ENCODE measurements at regions not wholly inside any gene's neighbourhood (a gene's known extent, or its start where the extent isn't known, plus 50 kb on each side); places are given as distances from the start of the nearest gene placed in this dataset.

GRCh38 chr18:45399146-45399545 lies 216.1 kb upstream of the SLC14A2 start:
- no peak overlapping the region for H3K4me2 ChIP-seq (ENCODE audit: low read length)
- ATAC-seq: no peak
- ChIA-PET POLR2A (no interaction called here), CTCF (no interaction called here), RAD21 (ENCODE audit: low non-redundant PET in 1 of 2, low total read pairs in 2 of 2, uncharacterized antibody in 2 of 2, unreplicated experiment in 2 of 2) (no interaction called here)
- intact Hi-C loops (cut with micrococcal nuclease): no loop called here
- H3K79me2 ChIP-seq (ENCODE audit: insufficient read depth, low read length): no peaks in the 10 kb centered on the region
- no peak overlapping the region for H3K4me3 ChIP-seq (replicated peaks in 1 of 2; ENCODE audit: low read depth in 1 of 2, low read length in 2 of 2)
- no peaks in the 10 kb centered on the region for H3K9me2 ChIP-seq (ENCODE audit: insufficient read depth)
- H3K9ac ChIP-seq (ENCODE audit: low read length): no peak overlapping the region
- no peak for TF ChIP-seq EZH2phosphoT487 (IDR thresholded peaks at IDR 0.05; ENCODE audit: borderline replicate concordance)
- H3K36me3 ChIP-seq (ENCODE audit: control insufficient read depth in 1 of 2, insufficient read depth in 2 of 2, low read length in 2 of 2): no peaks in the 10 kb centered on the region
- H3K27me3 ChIP-seq (ENCODE audit: insufficient read depth, low read length): no peaks in the 10 kb centered on the region
- no peak for DNase-seq (ENCODE audit: low read depth, low spot score)
- H3K4me1 ChIP-seq (ENCODE audit: control insufficient read depth in 1 of 2, insufficient read depth in 2 of 2, low read length in 2 of 2): no peaks in the 10 kb centered on the region
- H4K20me1 ChIP-seq (ENCODE audit: insufficient read depth): no peaks in the 10 kb centered on the region
- no TSS peak for BruUV-seq (replicated peaks)
- H2AFZ ChIP-seq (ENCODE audit: low read depth, low read length, poor library complexity, severe bottlenecking): no peak overlapping the region
- H3K27ac ChIP-seq (ENCODE audit: low read depth, low read length): no peak overlapping the region
- no peaks in the 10 kb centered on the region for H3K9me3 ChIP-seq (ENCODE audit: control insufficient read depth in 1 of 2, insufficient read depth in 1 of 2, low read depth in 1 of 2, low read length in 2 of 2)

- H2AFZ ChIP-seq (ENCODE audit: low read depth, low read length, poor library complexity, severe bottlenecking): no peak overlapping the region
- no peaks in the 10 kb centered on the region for H4K20me1 ChIP-seq (ENCODE audit: insufficient read depth)
- intact Hi-C loops (cut with micrococcal nuclease): no loop called here
- no peaks in the 10 kb centered on the region for H3K4me1 ChIP-seq (ENCODE audit: control insufficient read depth in 1 of 2, insufficient read depth in 2 of 2, low read length in 2 of 2)
- no peak overlapping the region for H3K4me3 ChIP-seq (replicated peaks in 1 of 2; ENCODE audit: low read depth in 1 of 2, low read length in 2 of 2)
- no peak for DNase-seq (ENCODE audit: low read depth, low spot score)
- no peaks in the 10 kb centered on the region for H3K27me3 ChIP-seq (ENCODE audit: insufficient read depth, low read length)
- CTCF ChIA-PET: no interaction called here
- H3K36me3 ChIP-seq (ENCODE audit: control insufficient read depth in 1 of 2, insufficient read depth in 2 of 2, low read length in 2 of 2): no peaks in the 10 kb centered on the region
- no peak overlapping the region for H3K9ac ChIP-seq (ENCODE audit: low read length)
- no peak overlapping the region for H3K4me2 ChIP-seq (ENCODE audit: low read length)
- H3K9me3 ChIP-seq (ENCODE audit: control insufficient read depth in 1 of 2, insufficient read depth in 1 of 2, low read depth in 1 of 2, low read length in 2 of 2): no peaks in the 10 kb centered on the region
- H3K79me2 ChIP-seq (ENCODE audit: insufficient read depth, low read length): no peaks in the 10 kb centered on the region
- no peaks in the 10 kb centered on the region for H3K9me2 ChIP-seq (ENCODE audit: insufficient read depth)
- H3K27ac ChIP-seq (ENCODE audit: low read depth, low read length): no peak overlapping the region
- RAD21 ChIA-PET (ENCODE audit: low non-redundant PET in 1 of 2, low total read pairs in 2 of 2, uncharacterized antibody in 2 of 2, unreplicated experiment in 2 of 2): no interaction called here
- no TSS peak for BruUV-seq (replicated peaks)
- POLR2A ChIA-PET: no interaction called here
- no peak for ATAC-seq
- TF ChIP-seq EZH2 (IDR thresholded peaks at IDR 0.05) (no peak), SIN3A (IDR thresholded peaks at IDR 0.05; ENCODE audit: low read depth) (no peak), ZBTB33 (IDR thresholded peaks at IDR 0.05; ENCODE audit: extremely low read depth, insufficient replicate concordance, low read length) (no peak), CBX3 (IDR thresholded peaks at IDR 0.05; ENCODE audit: low read depth) (no peak), CEBPB (IDR thresholded peaks at IDR 0.05; ENCODE audit: low read depth) (no peak), ELF1 (IDR thresholded peaks at IDR 0.05; ENCODE audit: borderline replicate concordance, low read depth) (no peak), JUND (IDR thresholded peaks at IDR 0.05) (no peak), POLR2A (IDR thresholded peaks at IDR 0.05; ENCODE audit: borderline replicate concordance, extremely low read depth, insufficient read depth, insufficient read length) (no peak), CTCF (IDR thresholded peaks at IDR 0.05 in 2 of 3, conservative IDR thresholded peaks at IDR 0.05 in 1 of 3; ENCODE audit: borderline replicate concordance in 1 of 3, insufficient read depth in 1 of 3, low read depth in 2 of 3, low read length in 2 of 3) (no peak), TCF7L2 (IDR thresholded peaks at IDR 0.05; ENCODE audit: borderline replicate concordance, extremely low read depth, insufficient read depth, insufficient read length) (no peak), REST (IDR thresholded peaks at IDR 0.05; ENCODE audit: low read depth) (no peak), POLR2AphosphoS5 (IDR thresholded peaks at IDR 0.05; ENCODE audit: low read depth, low read length) (no peak), EZH2phosphoT487 (IDR thresholded peaks at IDR 0.05; ENCODE audit: borderline replicate concordance) (no peak), EGR1 (IDR thresholded peaks at IDR 0.05; ENCODE audit: low read depth) (no peak), ZFX (IDR thresholded peaks at IDR 0.05) (no peak)
These were observed 215.6 kb upstream of the SLC14A2 start for GRCh38 chr18:45399643-45400042.
